22Rv1 (cell line): ENCODE measurements at regions not wholly inside any gene's neighbourhood (a gene's known extent, or its start where the extent isn't known, plus 50 kb on each side); places are given as distances from the start of the nearest gene placed in this dataset.

ENCODE experiments used
- H3K27ac ChIP-seq: fragments of 450-650 bp; 2 replicates; pipeline ENCODE4 v1.5.1; 2017
- CTCF ChIP-seq: fragments of 450-650 bp; IDR thresholded peaks from 2 replicates; pipeline ENCODE4 v1.5.1; 2017; ENCODE audit warnings: mild to moderate bottlenecking
- ZFX ChIP-seq: fragments of 450-650 bp; IDR thresholded peaks from 2 replicates; pipeline ENCODE4 v1.6.1; 2017; ENCODE audit warnings: antibody characterized with exemption, borderline replicate concordance

- no peak overlapping the region for H3K27ac ChIP-seq
- TF ChIP-seq CTCF, result no peak
- TF ChIP-seq ZFX, result no peak
Observed at GRCh38 chr4:18813055-18813454, 791.5 kb upstream of the LCORL start.

- H3K27ac ChIP-seq, result no peak overlapping the region
- no peak for TF ChIP-seq ZFX
Observed at GRCh38 chr4:18803781-18804180, 782.2 kb upstream of the LCORL start.

- H3K27ac ChIP-seq, result no peak overlapping the region
- TF ChIP-seq ZFX, result no peak
- no peak for TF ChIP-seq CTCF
Observed at GRCh38 chr4:18798123-18798522, 776.6 kb upstream of the LCORL start.

GRCh38 chr4:18795794-18796193, 774.2 kb upstream of the LCORL start:
- TF ChIP-seq CTCF (no peak), ZFX (no peak)

GRCh38 chr4:18777190-18777930, 755.8 kb upstream of the LCORL start:
- TF ChIP-seq CTCF (no peak), ZFX (no peak)
- no peak overlapping the region for H3K27ac ChIP-seq

More at GRCh38 chr4:18795794-18796193, 774.2 kb upstream of the LCORL start:
- no peak overlapping the region for H3K27ac ChIP-seq

- TF ChIP-seq CTCF (no peak), ZFX (no peak)
- H3K27ac ChIP-seq, result no peak overlapping the region
Observed at GRCh38 chr4:18767921-18768320, 746.4 kb upstream of the LCORL start.

- TF ChIP-seq ZFX (no peak), CTCF (no peak)
- no peak overlapping the region for H3K27ac ChIP-seq
Observed at GRCh38 chr4:18756671-18757070, 735.1 kb upstream of the LCORL start.

GRCh38 chr4:18754180-18754579, 732.6 kb upstream of the LCORL start:
- H3K27ac ChIP-seq, result no peak overlapping the region
- no peak for TF ChIP-seq CTCF
- TF ChIP-seq ZFX, result no peak
